ENCODE measurements at regions not wholly inside any gene's neighbourhood (a gene's known extent, or its start where the extent isn't known, plus 50 kb on each side); places are given as distances from the start of the nearest gene placed in this dataset.

DNA sequence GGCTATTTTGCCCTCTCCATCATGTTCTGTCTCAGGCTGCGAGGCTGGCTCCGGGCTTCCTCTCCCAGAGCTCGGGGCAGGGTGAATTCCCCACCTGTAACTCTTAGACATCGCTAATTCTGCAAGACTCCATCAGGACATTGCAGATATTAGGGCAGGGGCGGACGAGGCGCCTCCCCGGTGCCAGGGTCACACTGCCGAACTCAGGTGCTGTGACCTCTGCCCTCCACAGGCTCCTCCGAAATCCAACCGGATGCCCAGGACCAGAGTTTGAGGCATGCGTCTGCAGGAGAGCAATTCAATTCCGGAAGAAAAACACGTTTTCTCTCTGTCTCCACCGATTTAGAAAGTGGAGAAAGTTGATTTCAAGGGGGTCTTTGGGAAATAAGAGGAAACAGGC is 542.7 kb downstream of the BRD1 start:
- TF ChIP-seq, protein P1, sequence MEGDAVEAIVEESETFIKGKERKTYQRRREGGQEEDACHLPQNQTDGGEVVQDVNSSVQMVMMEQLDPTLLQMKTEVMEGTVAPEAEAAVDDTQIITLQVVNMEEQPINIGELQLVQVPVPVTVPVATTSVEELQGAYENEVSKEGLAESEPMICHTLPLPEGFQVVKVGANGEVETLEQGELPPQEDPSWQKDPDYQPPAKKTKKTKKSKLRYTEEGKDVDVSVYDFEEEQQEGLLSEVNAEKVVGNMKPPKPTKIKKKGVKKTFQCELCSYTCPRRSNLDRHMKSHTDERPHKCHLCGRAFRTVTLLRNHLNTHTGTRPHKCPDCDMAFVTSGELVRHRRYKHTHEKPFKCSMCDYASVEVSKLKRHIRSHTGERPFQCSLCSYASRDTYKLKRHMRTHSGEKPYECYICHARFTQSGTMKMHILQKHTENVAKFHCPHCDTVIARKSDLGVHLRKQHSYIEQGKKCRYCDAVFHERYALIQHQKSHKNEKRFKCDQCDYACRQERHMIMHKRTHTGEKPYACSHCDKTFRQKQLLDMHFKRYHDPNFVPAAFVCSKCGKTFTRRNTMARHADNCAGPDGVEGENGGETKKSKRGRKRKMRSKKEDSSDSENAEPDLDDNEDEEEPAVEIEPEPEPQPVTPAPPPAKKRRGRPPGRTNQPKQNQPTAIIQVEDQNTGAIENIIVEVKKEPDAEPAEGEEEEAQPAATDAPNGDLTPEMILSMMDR (IDR thresholded peaks at IDR 0.05): no peak
- TF ChIP-seq POLR2A (IDR thresholded peaks at IDR 0.05) (no peak), EP300 (IDR thresholded peaks at IDR 0.05) (no peak)
- no peak for DNase-seq (ENCODE audit: low spot score in 2 of 2)
- H3K4me3 ChIP-seq: no peak overlapping the region
- H3K36me3 ChIP-seq: no peaks in the 10 kb centered on the region
- H3K4me1 ChIP-seq: no peaks in the 10 kb centered on the region
- H3K27me3 ChIP-seq: peaks cover 0 to 7% of the 10 kb centered on the region in 2 donors
- peaks cover 0 to 15% (median 0%) of the 10 kb centered on the region in 4 donors for H3K9me3 ChIP-seq
- H3K27ac ChIP-seq: no peak overlapping the region
- WGBS, 2 donors: 46 to 70% methylated on average over 15 of the region's 15 CpGs

DNA sequence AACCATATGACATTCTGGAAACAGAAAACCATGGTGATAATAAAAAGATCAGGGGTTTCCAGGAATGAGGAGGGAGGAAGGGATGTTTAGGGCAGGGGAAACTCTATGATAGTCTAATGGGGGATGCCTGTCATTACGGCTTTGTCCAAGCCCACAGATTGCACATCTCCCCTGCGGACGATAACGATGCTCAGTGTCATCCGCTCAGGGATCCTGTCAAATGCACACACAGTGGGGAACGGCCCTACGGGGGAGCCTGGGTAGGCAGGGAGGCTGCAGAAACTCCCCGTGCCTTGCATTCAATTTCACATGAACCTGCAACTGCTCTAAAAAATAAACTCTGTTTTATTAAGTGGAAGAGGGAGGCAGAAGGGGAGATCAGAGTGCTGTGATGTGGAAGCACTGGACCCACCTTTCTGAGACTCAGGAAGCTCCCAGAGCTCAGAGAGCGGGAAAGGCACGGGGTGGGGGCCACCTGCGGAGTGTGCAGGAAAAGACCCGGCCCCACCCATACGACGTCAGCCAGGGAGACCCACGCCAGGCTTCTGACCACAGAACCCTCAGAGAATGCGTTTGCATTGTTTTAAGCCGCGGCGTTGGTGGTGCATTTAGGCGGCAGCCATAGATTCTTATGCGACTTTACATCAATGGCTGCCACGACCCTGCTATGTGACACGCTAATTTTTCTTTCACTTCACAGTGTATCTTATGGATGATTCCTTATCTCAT is 543.5 kb downstream of the BRD1 start:
- Histone ChIP-seq H3K27me3 (peaks cover 0 to 7% of the 10 kb centered on the region in 2 donors), H3K27ac (no peak overlapping the region), H3K4me1 (no peaks in the 10 kb centered on the region), H3K36me3 (no peaks in the 10 kb centered on the region), H3K9me3 (peaks cover 0 to 21% (median 0%) of the 10 kb centered on the region in 4 donors), H3K4me3 (no peak overlapping the region)
- DNase-seq (ENCODE audit: low spot score in 2 of 2): no peak
- 60 to 65% methylated on average over 23 of the region's 23 CpGs for WGBS, 2 donors
- TF ChIP-seq, protein P1 (IDR thresholded peaks at IDR 0.05): no peak
- TF ChIP-seq POLR2A (IDR thresholded peaks at IDR 0.05): no peak
- TF ChIP-seq EP300 (IDR thresholded peaks at IDR 0.05): no peak

DNA sequence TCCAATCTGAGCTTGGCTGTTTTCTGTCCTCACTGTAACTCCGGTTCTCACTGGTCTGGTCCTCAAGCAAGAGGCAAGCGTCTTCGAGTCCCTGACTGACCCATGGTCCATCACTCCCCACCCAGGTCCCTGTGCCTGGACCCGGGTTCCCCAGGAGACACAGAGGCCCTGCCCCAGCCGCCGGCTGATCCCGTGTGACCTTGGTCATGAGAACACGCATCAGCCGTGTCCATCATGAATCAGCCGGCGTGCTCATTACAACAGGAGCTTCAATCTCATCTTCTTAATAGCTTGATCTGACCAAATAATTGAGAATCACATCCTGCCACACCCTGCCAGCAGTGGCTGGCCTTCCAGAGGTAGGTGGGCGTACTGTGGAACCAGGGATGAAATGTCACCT is 545.1 kb downstream of the BRD1 start:
- TF ChIP-seq, protein P1 (IDR thresholded peaks at IDR 0.05): no peak
- TF ChIP-seq POLR2A (IDR thresholded peaks at IDR 0.05) (no peak), EP300 (IDR thresholded peaks at IDR 0.05) (no peak)
- H3K9me3 ChIP-seq: peaks cover 0 to 28% (median 0%) of the 10 kb centered on the region in 4 donors
- H3K36me3 ChIP-seq: no peaks in the 10 kb centered on the region
- no peaks in the 10 kb centered on the region for H3K4me1 ChIP-seq
- peaks cover 0 to 7% of the 10 kb centered on the region in 2 donors for H3K27me3 ChIP-seq
- 88 to 90% methylated on average over 10 to 12 of the region's 12 CpGs for WGBS, 2 donors
- no peak overlapping the region for H3K4me3 ChIP-seq
- DNase-seq (ENCODE audit: low spot score in 2 of 2): no peak
- H3K27ac ChIP-seq: no peak overlapping the region

DNA sequence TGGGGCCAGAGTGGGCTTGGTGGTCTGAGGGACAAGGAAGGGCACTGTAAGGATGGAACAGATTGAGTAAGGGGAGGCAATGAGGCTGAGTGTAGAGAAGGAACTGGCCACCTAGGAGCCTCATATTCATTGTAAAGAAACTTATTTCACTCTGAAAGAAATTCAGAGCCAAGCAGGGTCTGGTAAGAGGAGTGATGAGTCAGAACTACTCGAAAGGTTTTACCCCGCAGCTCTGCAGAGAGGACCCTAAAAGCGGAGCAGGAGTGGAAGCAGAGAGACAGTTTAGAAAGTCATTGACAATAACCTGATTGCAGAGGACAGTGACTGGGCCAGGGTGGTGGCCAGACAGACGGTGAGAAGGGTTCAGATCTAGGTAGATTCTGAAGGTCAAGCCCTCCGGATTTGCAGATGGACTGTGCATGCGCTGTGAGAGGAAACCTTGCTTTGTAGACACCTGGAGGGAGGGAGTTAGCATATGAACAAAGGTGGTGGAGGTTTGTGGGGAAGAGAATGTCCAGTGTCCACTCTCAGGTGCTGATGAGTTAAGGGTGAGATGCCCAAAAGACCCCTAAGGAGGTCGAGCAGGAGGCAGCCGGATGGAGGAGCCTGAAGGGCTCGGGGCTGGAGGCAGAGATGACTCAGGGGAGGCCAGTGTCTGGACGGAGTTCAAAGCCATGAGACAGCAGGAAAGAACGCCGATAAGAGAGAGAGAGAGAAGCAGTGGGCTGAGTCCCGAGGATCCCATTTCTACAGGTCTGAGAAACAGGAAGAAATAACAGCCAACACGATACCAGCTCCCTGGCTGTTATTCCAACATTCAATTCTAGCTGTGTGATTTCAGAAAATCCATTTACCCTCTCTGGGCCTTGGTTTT is 546.0 kb downstream of the BRD1 start:
- no peaks in the 10 kb centered on the region for H3K4me1 ChIP-seq
- WGBS, 2 donors: 52 to 60% methylated on average over 14 of the region's 14 CpGs
- H3K27ac ChIP-seq: no peak overlapping the region
- peaks cover 0 to 29% (median 0%) of the 10 kb centered on the region in 4 donors for H3K9me3 ChIP-seq
- no peak for DNase-seq (ENCODE audit: low spot score in 2 of 2)
- H3K36me3 ChIP-seq: no peaks in the 10 kb centered on the region
- peaks cover 0 to 7% of the 10 kb centered on the region in 2 donors for H3K27me3 ChIP-seq
- TF ChIP-seq POLR2A (IDR thresholded peaks at IDR 0.05) (no peak), EP300 (IDR thresholded peaks at IDR 0.05) (no peak)
- TF ChIP-seq, protein P1 (IDR thresholded peaks at IDR 0.05): no peak
- no peak overlapping the region for H3K4me3 ChIP-seq

DNA sequence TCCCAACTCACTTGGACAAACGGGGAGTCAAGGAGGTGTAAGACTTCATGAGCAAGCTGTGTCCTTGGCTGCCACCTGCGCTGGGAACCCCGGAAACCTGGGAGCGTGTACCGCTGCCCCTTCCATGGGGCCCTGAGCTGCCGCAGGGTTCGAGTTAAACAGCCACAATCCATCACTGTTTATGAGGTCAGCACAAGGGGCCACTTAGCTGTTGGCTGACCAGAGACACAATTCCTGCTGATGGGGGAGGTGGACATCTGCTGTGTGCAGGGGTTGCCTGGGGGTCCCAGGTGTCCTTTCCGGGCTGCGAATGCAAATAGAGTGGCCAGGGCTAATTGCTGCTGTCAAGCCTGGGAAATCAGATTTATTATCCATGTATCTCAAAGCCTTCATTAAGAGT is 549.3 kb downstream of the BRD1 start:
- no peak for DNase-seq (ENCODE audit: low spot score in 2 of 2)
- TF ChIP-seq EP300 (IDR thresholded peaks at IDR 0.05): no peak
- TF ChIP-seq, protein P1 (IDR thresholded peaks at IDR 0.05): no peak
- no peak for TF ChIP-seq POLR2A (IDR thresholded peaks at IDR 0.05)
- no peaks in the 10 kb centered on the region for H3K4me1 ChIP-seq
- no peak overlapping the region for H3K27ac ChIP-seq
- no peaks in the 10 kb centered on the region for H3K27me3 ChIP-seq
- H3K36me3 ChIP-seq: no peaks in the 10 kb centered on the region
- no peak overlapping the region for H3K4me3 ChIP-seq
- 24 to 32% methylated on average over 9 of the region's 9 CpGs for WGBS, 2 donors
- peaks cover 0 to 29% (median 0%) of the 10 kb centered on the region in 4 donors for H3K9me3 ChIP-seq

Data from tibial nerve (tissue), 4 donors.